ENCODE measurements at regions not wholly inside any gene's neighbourhood (a gene's known extent, or its start where the extent isn't known, plus 50 kb on each side); places are given as distances from the start of the nearest gene placed in this dataset.

GRCh38 chr3:107209302-107209990 lies 167.8 kb upstream of the CCDC54 start:
- TF ChIP-seq CTCF (IDR thresholded peaks at IDR 0.05; ENCODE audit: low read depth, low read length) = no peak
- no peak for TF ChIP-seq EZH2phosphoT487 (IDR thresholded peaks at IDR 0.05; ENCODE audit: low read depth)
